T-helper 9 cell (primary cell): ENCODE measurements at regions not wholly inside any gene's neighbourhood (a gene's known extent, or its start where the extent isn't known, plus 50 kb on each side); places are given as distances from the start of the nearest gene placed in this dataset.
A peak's percentile ranks its signal among the peaks of the same experiment; 100 is the strongest.
"Not testable (repeated sequence)": the region's sequence is repeated elsewhere in the genome, so short reads cannot be mapped to it uniquely, and the experiment has no call there.

Experiments used
- DNase-seq: peaks from one replicate; pipeline ENCODE4 v3.0.0-alpha.2; 2020

DNA sequence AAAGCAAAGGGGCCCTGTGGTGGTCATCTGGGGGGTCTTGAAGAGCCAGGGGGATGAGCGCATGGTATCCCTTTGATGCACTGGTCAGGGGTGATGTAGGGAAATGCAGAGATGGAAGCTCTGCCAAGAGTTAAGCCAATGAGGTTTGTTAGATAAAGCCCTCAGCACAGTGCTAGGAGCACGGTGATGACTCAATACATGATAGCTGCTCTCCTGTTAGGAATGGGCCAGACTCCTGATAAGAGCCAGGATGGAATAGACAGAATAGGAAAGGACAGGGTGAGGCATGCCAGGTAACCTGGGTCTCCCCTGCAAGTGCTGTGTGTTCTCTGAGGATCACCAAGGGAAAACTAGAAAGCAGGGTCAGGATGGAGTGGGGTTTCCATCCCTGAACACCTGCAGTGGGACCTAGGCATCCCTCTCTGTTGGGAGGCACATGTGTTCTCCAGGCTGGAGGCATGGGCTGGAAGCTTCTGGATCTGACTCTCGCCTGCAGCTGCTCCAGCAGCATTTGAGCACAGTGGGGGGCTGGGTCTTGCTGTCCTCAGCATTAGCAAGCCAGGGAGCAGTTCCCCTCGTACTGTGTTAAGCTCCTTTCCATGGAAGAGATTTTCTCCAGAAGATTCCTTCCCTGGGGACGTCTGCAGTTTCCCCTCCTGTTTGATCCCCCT lies 71.8 kb upstream of the TIAM2 start:
- no peak for DNase-seq

DNA sequence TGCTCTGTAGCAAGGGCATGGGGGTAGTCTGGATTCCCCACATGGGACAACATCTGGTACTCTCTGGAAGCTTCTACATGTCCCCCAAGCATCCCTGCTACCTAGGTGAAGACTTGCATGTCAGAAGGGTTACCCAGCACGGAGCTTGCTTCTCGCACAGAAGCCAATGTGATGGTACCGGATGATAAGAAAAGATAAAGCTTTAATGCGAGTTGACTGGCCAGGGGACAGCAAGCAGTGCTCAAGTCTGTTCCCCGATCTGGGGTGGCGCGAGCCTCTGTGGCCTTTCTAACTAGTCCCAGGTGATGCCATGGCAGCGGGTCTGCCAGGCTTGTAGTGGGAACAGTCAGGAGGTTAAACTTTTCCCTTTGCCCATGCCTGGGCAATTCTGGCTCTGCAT lies 70.0 kb upstream of the TIAM2 start:
- no peak for DNase-seq

DNA sequence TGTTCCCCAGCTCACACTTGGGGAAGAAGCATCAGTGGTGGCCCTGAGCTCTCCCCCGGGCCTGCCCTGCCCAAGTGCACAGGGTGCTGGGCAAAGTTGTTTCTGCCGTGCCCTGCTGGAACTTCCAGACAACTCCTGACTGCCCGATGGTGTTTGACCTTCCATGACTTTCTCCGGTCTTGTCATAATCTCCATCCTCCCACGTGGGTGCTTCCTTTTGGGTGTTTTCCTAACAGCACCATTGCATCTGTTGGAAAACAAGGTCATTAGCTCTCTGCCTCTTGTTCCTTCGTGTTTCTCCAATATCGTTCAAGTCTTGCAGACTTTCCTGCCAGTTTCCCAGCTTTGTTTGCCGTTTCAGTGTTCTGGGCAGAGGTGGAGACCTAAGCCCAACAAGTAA lies 68.7 kb upstream of the TIAM2 start:
- no peak for DNase-seq

DNA sequence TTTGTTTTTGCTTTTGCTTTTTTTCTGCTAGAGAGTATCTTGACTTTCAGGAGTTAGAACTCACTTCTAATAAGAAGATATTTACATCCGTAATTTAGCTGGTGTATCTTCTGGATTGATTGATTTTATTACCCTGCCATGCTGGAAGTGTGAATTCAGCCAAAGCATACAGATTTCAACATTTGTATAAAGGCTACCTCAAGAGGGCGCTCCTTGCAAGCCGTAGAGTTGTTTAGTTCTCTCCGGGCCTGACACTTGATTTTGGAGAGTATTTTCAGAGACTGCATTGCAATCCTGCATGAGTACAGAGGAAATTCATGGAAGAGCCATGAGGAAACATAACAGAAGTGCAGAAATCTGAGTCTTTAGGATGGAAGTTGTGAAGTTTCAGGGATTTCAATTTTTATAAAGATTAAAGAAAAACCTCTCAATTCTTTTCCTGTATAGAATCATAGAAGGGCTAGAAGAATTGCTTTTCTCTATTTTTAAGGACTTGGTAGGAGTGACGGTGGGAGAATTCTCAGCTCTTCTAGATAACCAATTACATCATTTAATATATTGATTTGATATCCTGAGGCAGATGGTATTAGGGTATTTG lies 66.7 kb upstream of the TIAM2 start:
- DNase-seq: peak; percentile 46

DNA sequence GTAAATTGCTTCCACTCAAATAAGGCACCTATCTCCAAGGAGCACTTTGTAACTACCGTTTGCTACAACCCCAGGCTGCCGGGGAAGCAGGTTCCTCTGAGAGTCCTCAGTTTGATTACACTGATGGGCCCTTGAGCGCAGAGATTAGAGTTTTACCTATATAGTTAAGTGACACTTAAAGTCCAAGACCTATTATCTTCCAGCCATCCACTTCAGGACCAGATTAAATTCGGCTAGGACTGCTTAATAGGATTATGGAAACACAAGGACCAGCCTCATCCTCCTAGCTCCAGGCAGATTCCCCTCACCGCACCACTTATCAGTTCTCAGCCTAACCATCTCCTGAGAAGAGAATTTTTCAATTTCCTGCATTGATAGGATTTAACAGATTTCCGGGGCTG lies 64.7 kb upstream of the TIAM2 start:
- DNase-seq: no peak

DNA sequence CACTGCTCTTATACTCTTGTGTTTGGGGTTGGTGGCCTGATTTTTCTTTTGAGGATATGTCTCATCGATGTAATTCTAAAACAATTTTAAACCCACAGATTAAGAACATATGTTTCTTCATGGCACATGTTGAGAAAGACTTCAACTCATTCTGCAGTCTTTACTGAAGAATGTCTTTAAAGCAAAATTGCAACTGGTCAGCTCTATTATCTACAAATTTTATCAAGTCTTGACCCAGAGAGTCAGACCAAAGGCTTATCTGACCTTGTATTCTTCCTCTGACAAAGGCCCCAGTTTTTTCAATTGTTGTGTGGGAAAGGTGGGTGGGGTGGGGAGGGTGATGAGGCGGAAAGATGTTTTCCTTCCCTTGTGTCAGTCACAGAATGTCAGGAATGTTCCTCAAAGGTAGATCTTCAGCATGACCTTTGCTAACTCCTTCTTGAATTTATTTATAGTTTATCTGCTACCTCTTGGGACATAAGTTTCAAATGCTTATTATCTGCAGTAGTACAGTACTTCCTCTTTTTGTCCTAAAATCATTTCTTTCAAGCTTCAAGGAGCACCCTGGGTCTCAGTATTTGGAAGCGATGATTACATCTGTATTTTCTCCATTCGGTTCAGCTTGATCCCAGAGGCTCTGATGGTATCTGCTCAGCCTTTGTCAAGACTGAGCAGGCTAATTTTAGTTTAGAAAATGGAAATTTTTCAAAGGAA lies 63.2 kb upstream of the TIAM2 start:
- DNase-seq: no peak

DNA sequence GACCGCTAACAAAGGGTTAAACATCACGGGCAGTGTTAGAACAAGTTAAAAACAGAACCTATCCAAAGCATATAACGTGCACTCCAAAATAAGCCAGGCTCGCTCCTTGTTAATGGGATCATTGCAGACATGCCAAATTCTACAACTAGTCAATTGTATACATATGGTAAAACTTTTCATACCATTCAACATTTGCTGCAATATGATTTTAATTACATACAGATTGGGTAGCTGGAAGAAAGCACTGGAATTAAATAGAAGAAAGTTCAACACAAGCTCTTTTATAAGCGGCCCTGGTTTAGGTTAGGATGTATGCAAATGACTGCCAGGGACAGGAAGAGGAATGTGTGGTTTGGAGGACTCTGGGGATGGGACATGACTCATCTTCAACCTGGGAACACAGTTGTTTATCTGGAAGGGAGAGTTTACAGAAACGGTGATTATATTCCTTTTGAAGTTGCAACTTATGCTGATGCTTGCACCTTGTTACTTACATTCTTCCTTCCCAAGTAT lies 62.5 kb upstream of the TIAM2 start:
- no peak for DNase-seq

DNA sequence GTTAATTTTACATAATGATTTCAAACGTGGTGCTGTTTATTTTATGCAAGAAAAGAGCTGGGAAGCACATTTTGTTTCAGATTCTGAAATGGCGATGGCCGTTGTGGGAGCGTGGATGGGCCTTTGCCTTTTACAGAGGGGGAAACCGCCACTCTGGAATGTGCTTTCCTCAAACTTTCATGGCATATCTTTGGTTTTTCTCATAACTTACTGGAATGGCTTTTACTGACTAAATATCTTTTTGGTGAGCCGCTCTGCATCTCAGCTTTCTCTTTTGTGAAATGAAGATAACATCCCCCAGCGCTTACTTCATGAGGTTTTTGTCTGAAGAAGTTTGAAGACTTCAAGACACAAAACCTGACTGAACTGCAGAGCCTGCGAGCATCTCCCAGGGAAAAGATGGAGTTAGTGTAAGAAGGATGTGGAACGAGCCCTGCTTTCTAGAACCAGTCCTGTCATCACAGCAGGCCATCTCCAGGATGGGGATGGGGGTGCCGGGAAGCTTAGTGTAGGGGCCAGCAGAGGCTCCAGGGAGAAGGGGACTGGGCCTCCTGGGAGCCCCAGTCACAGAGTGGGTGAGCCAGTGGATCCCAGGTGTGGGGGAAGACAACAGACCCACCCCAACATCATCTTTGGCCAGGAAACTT lies 61.8 kb upstream of the TIAM2 start:
- no peak for DNase-seq

DNA sequence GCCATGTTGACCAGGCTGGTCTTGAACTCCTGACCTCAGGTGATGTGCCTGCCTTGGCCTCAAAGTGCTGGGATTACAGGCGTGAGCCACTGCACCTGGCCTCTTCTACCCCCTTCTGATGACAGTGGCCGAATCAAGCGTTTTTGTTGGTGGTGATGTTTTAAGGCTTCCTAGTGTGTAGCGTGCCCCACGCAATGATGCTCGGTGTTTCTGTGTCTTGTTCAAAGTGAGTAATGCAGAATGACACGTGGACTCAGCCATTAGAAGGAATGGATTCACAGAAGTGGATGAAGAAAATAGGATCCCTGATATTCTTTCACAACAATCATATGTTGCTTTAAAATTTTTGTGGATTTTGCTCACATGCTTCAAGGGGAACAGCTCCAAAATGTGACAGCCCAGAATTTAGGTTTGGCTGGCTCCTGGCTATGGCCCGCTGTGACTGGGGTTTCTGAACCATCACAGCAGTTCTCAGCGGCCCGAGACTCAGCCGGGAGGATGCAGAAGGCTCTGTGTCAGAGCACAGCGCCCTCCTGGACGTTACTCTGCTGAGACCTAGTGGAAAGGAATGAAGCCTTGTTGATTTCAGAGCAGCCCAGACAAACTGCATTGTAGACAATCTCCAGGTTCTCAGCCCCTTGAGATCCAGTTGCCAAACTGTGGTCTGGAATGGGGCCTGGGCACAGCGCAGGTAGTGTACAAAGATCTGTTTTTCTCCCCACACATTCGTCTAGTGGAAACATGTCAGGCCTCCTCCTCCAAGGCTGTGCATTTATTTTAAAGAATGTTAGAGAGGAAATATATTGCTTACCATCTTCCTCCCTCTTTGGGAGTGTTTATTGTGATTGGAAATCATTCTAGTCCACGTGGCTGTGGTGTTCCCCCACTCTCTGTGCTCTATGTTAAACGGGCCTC lies 57.6 kb upstream of the TIAM2 start:
- DNase-seq: no peak

DNA sequence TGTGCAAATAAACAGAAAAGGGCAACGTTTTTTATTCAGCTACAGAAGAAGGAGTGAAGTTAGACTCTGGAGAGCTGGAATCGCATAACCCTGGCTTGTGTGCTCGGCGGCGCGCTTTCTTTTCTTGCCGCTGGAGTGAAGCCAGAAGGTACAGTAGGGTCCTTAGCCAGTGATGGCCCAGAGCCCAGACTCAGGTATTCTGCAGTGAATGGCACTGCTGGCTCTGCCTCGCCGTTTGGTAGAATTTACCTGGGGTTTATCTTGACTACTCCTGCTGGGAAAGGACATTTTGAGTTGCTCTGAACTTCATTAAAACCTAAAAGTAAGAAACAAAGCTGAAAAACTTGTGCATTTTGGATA lies 56.9 kb upstream of the TIAM2 start:
- no peak for DNase-seq

DNA sequence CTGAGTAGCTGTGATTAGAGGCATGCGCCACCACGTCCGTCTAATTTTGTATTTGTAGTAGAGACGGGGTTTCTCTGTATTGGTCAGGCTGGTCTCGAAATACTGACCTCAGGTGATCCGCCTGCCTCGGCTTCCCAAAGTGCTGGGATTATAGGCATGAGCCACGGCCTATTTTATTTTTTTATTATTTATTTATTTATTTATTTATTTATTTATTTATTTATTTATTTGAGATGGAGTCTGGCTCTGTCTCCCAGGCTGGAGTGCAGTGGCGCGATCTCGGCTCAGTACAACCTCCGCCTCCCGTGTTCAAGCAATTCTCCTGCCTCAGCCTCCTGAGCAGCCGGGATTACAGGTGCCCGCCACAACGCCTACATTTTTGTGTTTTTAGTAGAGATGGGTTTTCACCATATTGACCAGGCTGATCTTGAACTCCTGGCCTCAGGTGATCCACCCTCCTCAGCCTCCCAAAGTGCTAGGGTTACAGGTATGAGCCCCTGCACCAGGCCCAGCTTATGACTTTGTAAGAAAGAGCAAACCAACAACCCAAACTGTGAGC lies 56.3 kb upstream of the TIAM2 start:
- DNase-seq: not testable (repeated sequence)

DNA sequence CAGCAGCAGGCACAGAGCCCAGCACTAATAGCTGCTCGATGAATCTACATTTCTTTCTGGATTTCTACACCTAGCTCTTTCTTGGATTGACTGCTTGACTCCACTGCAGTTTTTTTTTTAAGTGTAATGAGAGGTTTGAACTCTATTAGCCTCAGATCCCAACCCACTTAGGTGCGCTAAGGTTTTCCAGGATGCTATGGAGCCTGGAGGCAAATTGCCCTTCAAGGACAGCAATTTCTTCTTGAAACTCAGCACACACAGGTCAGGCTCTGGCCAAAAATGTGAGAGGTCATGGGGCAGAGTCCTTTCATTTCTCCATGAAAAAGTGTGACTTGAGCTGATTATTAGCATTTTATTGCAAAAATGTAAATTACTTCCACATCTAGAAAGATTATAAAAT lies 52.3 kb upstream of the TIAM2 start:
- DNase-seq: no peak

DNA sequence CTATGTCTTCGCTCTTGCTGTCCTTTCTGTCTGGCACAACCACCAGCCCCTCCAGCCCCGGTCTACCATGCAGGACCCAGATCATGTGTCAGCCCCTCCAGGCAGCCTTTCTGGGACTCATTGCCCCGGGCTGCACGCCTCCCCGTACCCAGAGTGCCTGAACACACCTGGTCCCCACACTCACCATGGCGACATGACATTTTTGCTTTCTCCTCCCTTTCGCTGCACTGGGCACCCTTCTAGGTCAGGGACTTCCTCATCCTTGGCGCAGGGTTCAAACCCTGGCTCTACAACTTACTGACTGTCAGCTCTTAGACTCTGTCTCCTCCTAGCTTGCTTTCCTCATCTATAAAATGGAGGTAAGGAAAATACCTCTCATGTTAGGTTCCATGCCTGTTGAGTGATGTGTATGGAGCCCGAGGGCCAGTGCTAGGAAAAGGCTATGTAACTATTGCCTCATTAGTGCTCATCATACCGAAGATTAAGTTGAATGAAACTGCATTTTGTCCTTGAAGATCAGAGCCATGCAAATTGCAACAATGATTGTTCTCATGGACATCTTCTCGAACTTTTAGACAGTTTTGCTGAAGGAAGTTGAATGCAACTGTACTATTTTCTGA lies 49.7 kb upstream of the TIAM2 start:
- no peak for DNase-seq
